HT1080 (cell line): ENCODE measurements at regions not wholly inside any gene's neighbourhood (a gene's known extent, or its start where the extent isn't known, plus 50 kb on each side); places are given as distances from the start of the nearest gene placed in this dataset.
"Not testable (repeated sequence)": the region's sequence is repeated elsewhere in the genome, so short reads cannot be mapped to it uniquely, and the experiment has no call there.

ENCODE experiments used
- DNase-seq: peaks from one replicate; pipeline ENCODE4 v3.0.0-alpha.2; 2015; ENCODE audit warnings: low read depth

GRCh38 chr1:209101106-209101505 lies 482.4 kb upstream of the CAMK1G start:
- no peak for DNase-seq

DNA sequence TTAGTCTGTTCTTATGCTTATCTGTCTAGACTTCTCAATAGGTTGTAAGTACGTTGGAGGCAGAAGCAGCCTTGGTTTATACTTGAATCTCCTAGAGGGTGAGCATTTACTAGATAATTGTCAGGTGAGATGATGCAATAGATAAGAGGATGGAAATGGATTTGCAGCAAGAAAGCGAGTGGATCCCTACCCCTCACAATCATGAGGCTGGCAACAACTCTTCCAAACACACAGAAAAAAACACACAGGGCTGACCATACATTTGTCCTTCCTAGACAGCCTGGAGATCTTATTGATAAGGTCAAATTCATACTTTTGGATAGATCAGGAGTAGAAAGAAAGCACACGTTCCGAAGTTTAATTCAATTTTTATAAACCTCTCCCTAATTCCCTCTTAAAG lies 481.4 kb upstream of the CAMK1G start:
- DNase-seq, result no peak

- no peak for DNase-seq
Measured at GRCh38 chr1:209102531-209102930, 481.0 kb upstream of the CAMK1G start.

- DNase-seq, result no peak
Measured at GRCh38 chr1:209103092-209103491, 480.4 kb upstream of the CAMK1G start.

GRCh38 chr1:209104646-209105045 lies 478.9 kb upstream of the CAMK1G start:
- no peak for DNase-seq

- no peak for DNase-seq
Measured at GRCh38 chr1:209105701-209106100, 477.8 kb upstream of the CAMK1G start.

- DNase-seq, result peak; percentile 78
Measured at GRCh38 chr1:209106237-209106741, 477.2 kb upstream of the CAMK1G start.

GRCh38 chr1:209106861-209107260 lies 476.7 kb upstream of the CAMK1G start:
- DNase-seq, result no peak

- DNase-seq, result no peak
Measured at GRCh38 chr1:209107535-209107934, 476.0 kb upstream of the CAMK1G start.

DNA sequence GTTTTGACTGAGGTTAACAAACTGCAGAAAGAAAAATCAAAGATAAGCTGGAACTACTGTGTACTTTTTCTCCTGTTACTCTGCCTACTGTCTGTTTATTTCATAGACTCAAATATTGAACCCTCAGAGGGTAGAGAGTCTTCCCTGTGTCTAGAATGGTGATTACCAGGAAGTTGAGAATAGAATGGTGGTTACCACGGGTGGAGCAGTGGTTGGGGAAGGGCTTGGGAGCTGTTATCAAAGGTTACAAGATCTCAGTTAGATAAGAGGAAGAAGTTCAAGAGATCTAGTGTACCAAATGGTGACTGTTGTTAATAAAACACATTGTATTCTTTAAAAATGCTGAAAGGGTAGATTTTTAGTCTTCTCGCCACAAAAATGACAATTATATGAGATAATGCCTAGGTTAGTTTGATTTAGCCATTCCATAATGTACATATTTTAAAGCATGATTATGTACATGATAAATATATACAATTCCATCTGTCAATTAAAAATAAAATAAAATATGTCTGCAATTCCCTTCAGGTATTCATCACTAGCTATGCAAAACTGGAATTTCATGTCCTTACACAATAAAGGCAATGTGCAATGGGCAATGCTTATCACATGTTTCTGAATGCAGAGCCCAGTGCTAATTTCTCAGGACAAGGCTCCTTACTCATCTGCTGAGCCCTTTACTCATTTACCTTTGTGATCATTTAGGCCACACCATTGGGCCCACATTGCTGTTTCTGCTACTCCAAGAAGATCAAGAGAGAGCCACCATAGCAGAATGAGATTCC lies 474.3 kb upstream of the CAMK1G start:
- no peak for DNase-seq

GRCh38 chr1:209113521-209113920 lies 470.0 kb upstream of the CAMK1G start:
- no peak for DNase-seq

DNA sequence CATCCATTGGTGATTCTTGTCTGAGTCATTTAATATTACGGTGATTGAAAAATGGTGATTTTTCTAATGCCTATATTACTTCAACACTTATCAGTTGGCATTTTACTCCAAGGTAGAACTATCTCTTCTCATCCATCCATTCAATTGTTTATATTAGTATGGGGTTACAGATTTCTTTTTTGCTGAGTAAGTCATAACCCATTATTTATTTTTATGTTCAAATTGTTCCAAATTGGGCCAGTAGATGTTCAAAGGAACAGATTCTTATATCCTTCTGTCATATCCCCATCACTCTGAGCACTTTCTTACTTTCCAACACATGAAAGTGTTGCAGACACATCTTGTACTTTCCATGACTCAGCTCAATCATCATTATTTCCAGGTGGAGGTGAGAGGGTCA lies 466.8 kb upstream of the CAMK1G start:
- no peak for DNase-seq

GRCh38 chr1:209123601-209124000 lies 459.9 kb upstream of the CAMK1G start:
- DNase-seq, result no peak

- not testable (repeated sequence) for DNase-seq
Measured at GRCh38 chr1:209129091-209129490, 454.4 kb upstream of the CAMK1G start.

GRCh38 chr1:209130886-209131285 lies 452.6 kb upstream of the CAMK1G start:
- DNase-seq, result no peak

DNA sequence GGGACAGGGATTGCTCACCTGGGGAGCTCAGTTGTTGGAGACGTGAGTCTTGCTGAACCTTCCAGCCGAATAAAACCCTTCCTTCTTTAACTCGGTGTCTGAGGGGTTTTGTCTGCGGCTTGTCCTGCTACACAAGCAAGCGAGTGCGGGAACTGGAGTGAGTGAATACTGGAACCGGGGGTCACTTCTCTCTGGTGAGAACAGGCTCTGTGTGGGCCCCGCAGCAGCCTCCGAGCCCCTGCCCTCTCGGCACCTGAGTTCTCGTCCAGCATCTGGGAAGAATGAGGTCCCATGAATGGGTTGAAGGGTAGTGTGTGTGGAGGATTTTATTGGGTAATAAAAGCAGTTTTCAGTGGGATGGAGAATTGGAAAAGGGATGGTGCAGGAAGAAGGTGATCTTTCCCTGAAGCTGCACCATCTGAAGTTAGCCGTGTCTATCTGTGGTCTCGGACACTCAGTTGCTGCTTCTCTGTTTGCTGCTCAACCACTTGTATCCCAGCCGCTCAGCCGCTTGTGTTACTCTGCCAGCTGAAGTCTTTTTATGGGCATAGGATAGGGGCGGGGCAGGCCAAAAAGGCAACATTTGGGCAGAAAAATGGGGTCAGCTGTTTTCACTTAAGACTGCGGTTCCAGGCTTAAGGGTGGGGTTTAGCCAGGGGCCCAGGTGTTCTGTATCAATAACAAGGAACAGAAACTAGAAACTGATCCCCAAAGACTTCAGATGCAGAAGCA lies 450.6 kb upstream of the CAMK1G start:
- no peak for DNase-seq

GRCh38 chr1:209134001-209134400 lies 449.5 kb upstream of the CAMK1G start:
- DNase-seq, result no peak

GRCh38 chr1:209143916-209144315 lies 439.6 kb upstream of the CAMK1G start:
- DNase-seq, result no peak

DNA sequence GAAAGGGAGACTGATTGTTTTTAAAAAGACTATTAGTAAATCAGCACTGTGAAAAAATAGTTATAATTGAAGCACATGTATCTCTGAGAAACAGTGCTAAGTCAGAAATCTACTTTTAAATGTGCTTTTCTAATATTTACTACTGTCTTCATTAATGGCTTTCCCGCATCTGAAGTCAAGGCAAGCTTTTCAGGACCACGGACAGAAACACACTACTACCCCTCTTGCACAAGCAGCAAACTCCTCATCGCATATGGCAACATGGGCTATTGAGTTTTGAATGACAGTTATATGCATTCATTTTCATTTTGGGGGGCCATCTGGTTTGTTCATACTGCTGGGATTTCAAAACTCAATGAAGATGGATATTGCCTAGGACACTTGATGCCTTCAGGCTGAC lies 433.4 kb upstream of the CAMK1G start:
- DNase-seq, result peak; percentile 36

- no peak for DNase-seq
Measured at GRCh38 chr1:209153411-209153810, 430.1 kb upstream of the CAMK1G start.

DNA sequence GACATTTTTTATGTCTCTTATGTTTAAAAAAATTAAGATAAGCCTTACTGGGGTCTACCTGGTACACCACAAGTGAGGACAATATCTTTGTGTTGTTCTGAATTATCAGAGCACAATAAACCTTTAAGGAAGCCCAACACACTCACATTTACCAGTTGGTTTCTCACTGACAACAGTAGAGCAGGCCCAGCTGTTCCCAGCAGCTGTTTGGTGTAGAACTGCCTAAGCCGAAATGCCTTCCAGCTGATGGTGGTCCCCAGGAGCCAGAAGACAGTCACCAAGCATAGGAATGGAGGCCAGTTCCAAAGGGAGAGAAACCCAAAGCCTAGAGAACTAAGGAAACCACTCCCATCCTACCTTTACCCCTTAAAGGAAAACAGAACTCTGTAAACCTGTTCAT lies 428.6 kb upstream of the CAMK1G start:
- no peak for DNase-seq

DNA sequence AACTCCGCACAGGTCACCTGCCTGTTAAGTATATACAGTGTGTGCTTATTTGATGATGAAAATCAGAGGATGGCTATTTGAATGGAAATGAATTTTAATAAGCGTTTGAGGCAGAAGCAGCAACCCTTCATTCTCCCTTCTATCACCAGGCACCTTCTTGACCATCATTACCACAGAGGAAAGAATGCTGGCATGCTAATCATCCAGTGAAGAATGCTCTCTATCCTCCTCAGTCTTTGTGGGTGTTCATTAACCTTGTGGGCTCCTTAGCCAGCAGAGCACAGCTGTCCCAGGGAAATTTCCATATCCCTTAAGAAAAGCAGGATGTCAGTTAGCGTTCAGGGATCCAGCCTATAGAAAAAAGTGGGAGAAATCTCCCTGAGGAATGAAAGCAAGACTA lies 428.0 kb upstream of the CAMK1G start:
- peak; percentile 11 for DNase-seq

- DNase-seq, result no peak
Measured at GRCh38 chr1:209156991-209157390, 426.5 kb upstream of the CAMK1G start.
